HEK293 (cell line): ENCODE measurements at regions not wholly inside any gene's neighbourhood (a gene's known extent, or its start where the extent isn't known, plus 50 kb on each side); places are given as distances from the start of the nearest gene placed in this dataset.

ENCODE experiments used
- CTCF ChIP-seq: fragments of 450-650 bp; formaldehyde crosslinking; IDR thresholded peaks from 2 replicates; pipeline ENCODE4 v1.5.1; 2016; ENCODE audit warnings: missing biosample characterization, missing genetic modification characterization
- ELK4 ChIP-seq: IDR thresholded peaks from 2 replicates; pipeline ENCODE4 v1.6.1; 2011; ENCODE audit warnings: mild to moderate bottlenecking, low read depth, low read length, borderline replicate concordance
- REST ChIP-seq: fragments of 450-650 bp; formaldehyde crosslinking; IDR thresholded peaks from 2 replicates; pipeline ENCODE4 v1.5.1; 2016; ENCODE audit warnings: missing biosample characterization, missing genetic modification characterization
- TCF7L2 ChIP-seq: IDR thresholded peaks from 2 replicates; pipeline ENCODE4 v1.6.1; 2011; ENCODE audit warnings: low read depth, mild to moderate bottlenecking, inconsistent platforms, low read length, moderate library complexity, borderline replicate concordance
- YY1 ChIP-seq: fragments of 450-650 bp; formaldehyde crosslinking; IDR thresholded peaks from 2 replicates; pipeline ENCODE4 v1.5.1; 2018; ENCODE audit warnings: missing biosample characterization, missing genetic modification characterization
- ZBTB10 ChIP-seq: fragments of 450-650 bp; formaldehyde crosslinking; IDR thresholded peaks from 2 replicates; pipeline ENCODE4 v1.5.1; 2016; ENCODE audit warnings: missing biosample characterization, missing genetic modification characterization
- ZBTB8A ChIP-seq: fragments of 450-650 bp; formaldehyde crosslinking; IDR thresholded peaks from 2 replicates; pipeline ENCODE4 v1.5.1; 2016; ENCODE audit warnings: missing biosample characterization, missing genetic modification characterization
- ZNF174 ChIP-seq: fragments of 450-650 bp; formaldehyde crosslinking; IDR thresholded peaks from 2 replicates; pipeline ENCODE4 v1.5.0; 2017; ENCODE audit warnings: missing biosample characterization, mild to moderate bottlenecking, missing genetic modification characterization
- ZNF274 ChIP-seq, 2 experiments: fragments of 200-500 bp in 1 of 2; fragments of 450-650 bp in 1 of 2; sonication (Bioruptor generic) in 1 of 2; formaldehyde crosslinking in 1 of 2; IDR thresholded peaks; 2 replicates each; pipeline versions ENCODE4 v1.5.1 to v1.6.1; 2014 to 2016; ENCODE audit warnings: borderline replicate concordance in 1 of 2, inconsistent platforms in 1 of 2, low read length in 1 of 2, missing biosample characterization in 1 of 2, missing genetic modification characterization in 1 of 2
- ZNF292 ChIP-seq: fragments of 450-650 bp; formaldehyde crosslinking; IDR thresholded peaks from 2 replicates; pipeline ENCODE4 v1.5.1; 2016; ENCODE audit warnings: low read depth, missing biosample characterization, missing genetic modification characterization, borderline replicate concordance

- no peak for TF ChIP-seq CTCF (tag by site-specific recombination)
- no peak for TF ChIP-seq ZNF292 (tag by site-specific recombination)
- no peak for TF ChIP-seq ZBTB10 (tag by site-specific recombination)
- TF ChIP-seq TCF7L2, result no peak
- no peak for TF ChIP-seq YY1 (tag by site-specific recombination)
- TF ChIP-seq REST (tag by site-specific recombination), result no peak
- no peak for TF ChIP-seq ELK4
- TF ChIP-seq ZNF174 (tag by site-specific recombination), result no peak
- no peak for TF ChIP-seq ZNF274 (IDR thresholded peaks at IDR 0.05; ENCODE audit: low read length)
- TF ChIP-seq ZNF274 (tag by site-specific recombination; IDR thresholded peaks at IDR 0.05; ENCODE audit: borderline replicate concordance), result no peak
- no peak for TF ChIP-seq ZBTB8A (tag by site-specific recombination)
Measured at GRCh38 chr7:3146571-3147226, 103.0 kb upstream of the CARD11 start.
